Osteoblast (primary cell): ENCODE measurements at regions not wholly inside any gene's neighbourhood (a gene's known extent, or its start where the extent isn't known, plus 50 kb on each side); places are given as distances from the start of the nearest gene placed in this dataset.

Source experiments
- DNase-seq: peaks from one replicate; pipeline ENCODE4 v3.0.0; 2011; ENCODE audit warnings: low spot score, mixed read lengths; ENCODE audit not compliant: insufficient read length; ENCODE audit errors: missing footprints
- H2AFZ ChIP-seq: 2 replicates; pipeline ENCODE4 v1.6.0; 2011; ENCODE audit warnings: mild to moderate bottlenecking, low read length
- H3K27ac ChIP-seq: 2 replicates; pipeline ENCODE4 v1.5.1; 2011; ENCODE audit warnings: mild to moderate bottlenecking, low read depth, low read length, moderate library complexity
- H3K27me3 ChIP-seq: 2 replicates; pipeline ENCODE4 v1.6.0; 2012; ENCODE audit warnings: mild to moderate bottlenecking, control low read depth, inconsistent platforms, low read length, moderate library complexity; ENCODE audit not compliant: insufficient read depth
- H3K36me3 ChIP-seq: 2 replicates; pipeline ENCODE4 v1.5.1; 2011; ENCODE audit warnings: mild to moderate bottlenecking, low read length, control low read depth, moderate library complexity; ENCODE audit not compliant: insufficient read depth
- H3K4me1 ChIP-seq: 2 replicates; pipeline ENCODE4 v1.5.1; 2011; ENCODE audit warnings: mild to moderate bottlenecking, low read length, control low read depth, moderate library complexity; ENCODE audit not compliant: insufficient read depth
- H3K4me2 ChIP-seq: 2 replicates; pipeline ENCODE4 v1.6.0; 2011; ENCODE audit warnings: mild to moderate bottlenecking, low read length; ENCODE audit not compliant: insufficient read depth
- H3K4me3 ChIP-seq: fragments of 200-600 bp; sonication (generic); 3 replicates; pipeline ENCODE4 v1.5.1; 2012; ENCODE audit warnings: mild to moderate bottlenecking, low read length, inconsistent platforms; ENCODE audit not compliant: insufficient read depth
- H3K79me2 ChIP-seq: 2 replicates; pipeline ENCODE4 v1.6.0; 2012; ENCODE audit warnings: mild to moderate bottlenecking, low read length, control low read depth, inconsistent platforms; ENCODE audit not compliant: insufficient read depth
- H3K9me3 ChIP-seq: 2 replicates; pipeline ENCODE4 v1.5.1; 2011; ENCODE audit warnings: low read depth, low read length, control low read depth
- H4K20me1 ChIP-seq: 2 replicates; pipeline ENCODE4 v1.6.0; 2012; ENCODE audit warnings: mild to moderate bottlenecking, low read length, control low read depth; ENCODE audit not compliant: insufficient read depth
- TF ChIP-seq, protein P1 (sequence below): IDR thresholded peaks from 2 replicates; pipeline ENCODE4 v1.5.1; 2011; ENCODE audit warnings: mild to moderate bottlenecking, low read depth, low read length, moderate library complexity; ENCODE audit errors: extremely low read depth

DNA sequence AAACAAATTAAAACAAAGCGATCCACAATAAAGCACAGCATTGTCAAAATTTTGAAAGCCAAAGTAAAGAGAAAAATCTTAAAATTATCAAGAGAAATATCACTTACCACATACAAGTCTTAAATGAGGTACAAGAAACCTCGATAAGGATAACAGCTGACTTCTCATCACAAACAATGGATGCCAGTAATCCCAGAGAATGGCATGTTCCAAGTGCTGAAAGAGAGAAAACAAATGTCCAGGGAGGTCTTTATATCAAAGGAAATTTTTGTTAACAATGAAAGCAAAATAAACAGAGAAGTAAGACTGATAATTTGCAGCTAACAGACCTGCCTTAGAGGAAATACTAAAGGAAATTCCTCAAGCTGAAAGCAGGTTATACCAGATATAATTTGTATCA is 460.4 kb upstream of the HS3ST1 start:
- Histone ChIP-seq H3K79me2 (no peaks in the 10 kb centered on the region), H3K27ac (no peak overlapping the region), H4K20me1 (no peaks in the 10 kb centered on the region), H3K9me3 (no peaks in the 10 kb centered on the region), H3K27me3 (no peaks in the 10 kb centered on the region), H3K4me2 (no peak overlapping the region), H3K4me1 (no peaks in the 10 kb centered on the region), H2AFZ (no peak overlapping the region), H3K36me3 (no peaks in the 10 kb centered on the region), H3K4me3 (no peak overlapping the region)
- DNase-seq: no peak
- TF ChIP-seq, protein P1, sequence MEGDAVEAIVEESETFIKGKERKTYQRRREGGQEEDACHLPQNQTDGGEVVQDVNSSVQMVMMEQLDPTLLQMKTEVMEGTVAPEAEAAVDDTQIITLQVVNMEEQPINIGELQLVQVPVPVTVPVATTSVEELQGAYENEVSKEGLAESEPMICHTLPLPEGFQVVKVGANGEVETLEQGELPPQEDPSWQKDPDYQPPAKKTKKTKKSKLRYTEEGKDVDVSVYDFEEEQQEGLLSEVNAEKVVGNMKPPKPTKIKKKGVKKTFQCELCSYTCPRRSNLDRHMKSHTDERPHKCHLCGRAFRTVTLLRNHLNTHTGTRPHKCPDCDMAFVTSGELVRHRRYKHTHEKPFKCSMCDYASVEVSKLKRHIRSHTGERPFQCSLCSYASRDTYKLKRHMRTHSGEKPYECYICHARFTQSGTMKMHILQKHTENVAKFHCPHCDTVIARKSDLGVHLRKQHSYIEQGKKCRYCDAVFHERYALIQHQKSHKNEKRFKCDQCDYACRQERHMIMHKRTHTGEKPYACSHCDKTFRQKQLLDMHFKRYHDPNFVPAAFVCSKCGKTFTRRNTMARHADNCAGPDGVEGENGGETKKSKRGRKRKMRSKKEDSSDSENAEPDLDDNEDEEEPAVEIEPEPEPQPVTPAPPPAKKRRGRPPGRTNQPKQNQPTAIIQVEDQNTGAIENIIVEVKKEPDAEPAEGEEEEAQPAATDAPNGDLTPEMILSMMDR: no peak

DNA sequence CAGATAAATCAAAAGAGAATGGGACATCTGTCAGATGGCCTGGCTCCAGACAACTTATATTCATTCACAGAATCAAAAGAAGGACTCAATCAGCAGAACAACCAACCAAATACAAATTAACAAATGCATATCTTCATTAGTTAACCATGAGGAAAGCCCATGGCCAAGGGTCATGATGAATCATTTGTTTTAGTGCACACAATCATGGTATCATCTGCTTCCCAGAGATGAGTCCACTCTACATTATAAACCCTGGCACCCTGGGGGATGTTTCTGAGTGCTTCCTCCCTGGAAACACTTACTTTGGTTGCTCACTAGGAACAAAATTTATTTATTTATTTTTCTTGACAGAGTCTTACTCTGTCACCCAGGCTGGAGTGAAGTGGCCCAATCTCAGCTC is 453.3 kb upstream of the HS3ST1 start:
- no peaks in the 10 kb centered on the region for H4K20me1 ChIP-seq
- no peak overlapping the region for H3K4me2 ChIP-seq
- TF ChIP-seq, protein P1: no peak
- no peaks in the 10 kb centered on the region for H3K4me1 ChIP-seq
- H3K27me3 ChIP-seq: no peaks in the 10 kb centered on the region
- H3K9me3 ChIP-seq: no peaks in the 10 kb centered on the region
- H3K27ac ChIP-seq: no peak overlapping the region
- no peak overlapping the region for H3K4me3 ChIP-seq
- H3K36me3 ChIP-seq: no peaks in the 10 kb centered on the region
- no peak for DNase-seq
- H2AFZ ChIP-seq: no peak overlapping the region
- H3K79me2 ChIP-seq: no peaks in the 10 kb centered on the region

DNA sequence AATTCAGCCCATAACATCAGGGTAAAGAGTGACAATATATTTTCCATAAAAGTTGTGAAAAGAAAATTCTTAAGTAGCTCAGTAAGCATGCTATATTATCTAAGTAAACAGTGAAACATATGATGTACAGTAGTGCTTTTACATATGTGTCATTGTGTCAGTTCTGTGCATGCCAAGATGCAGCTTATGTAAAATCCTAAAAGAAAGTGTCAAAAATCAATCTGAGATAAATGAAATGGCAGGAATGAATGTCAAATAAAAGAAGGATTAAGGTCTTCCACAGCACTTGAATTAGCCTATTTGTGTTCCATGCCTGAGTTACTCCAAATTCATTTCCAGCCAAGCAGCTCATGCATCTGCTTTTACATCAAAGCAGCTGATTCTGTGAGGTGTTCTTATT is 452.7 kb upstream of the HS3ST1 start:
- Histone ChIP-seq H3K4me2 (no peak overlapping the region), H3K4me1 (no peaks in the 10 kb centered on the region), H3K79me2 (no peaks in the 10 kb centered on the region), H2AFZ (no peak overlapping the region), H4K20me1 (no peaks in the 10 kb centered on the region), H3K4me3 (no peak overlapping the region), H3K36me3 (no peaks in the 10 kb centered on the region), H3K27me3 (no peaks in the 10 kb centered on the region), H3K27ac (no peak overlapping the region), H3K9me3 (no peaks in the 10 kb centered on the region)
- DNase-seq: no peak
- TF ChIP-seq, protein P1: no peak

DNA sequence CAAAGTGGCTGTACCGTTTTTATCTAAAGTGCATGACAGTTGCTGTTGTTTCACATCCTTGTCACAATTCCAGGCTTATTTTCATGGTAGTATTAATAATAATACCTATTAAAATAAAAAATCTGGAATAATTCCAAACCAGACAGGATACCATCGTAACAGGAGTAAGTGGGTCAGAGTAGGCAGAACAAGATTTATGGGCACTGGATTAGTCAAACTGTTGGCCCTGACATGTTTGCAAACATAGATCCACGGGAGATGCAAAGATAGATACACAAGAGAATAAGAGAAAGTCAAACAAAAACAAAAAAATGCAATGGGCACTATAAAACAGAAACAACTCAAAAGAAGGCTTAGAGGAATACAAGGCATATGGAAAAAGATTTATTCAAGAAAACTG is 449.5 kb upstream of the HS3ST1 start:
- H3K4me1 ChIP-seq: no peaks in the 10 kb centered on the region
- no peak for DNase-seq
- H3K36me3 ChIP-seq: no peaks in the 10 kb centered on the region
- no peaks in the 10 kb centered on the region for H4K20me1 ChIP-seq
- no peak overlapping the region for H3K4me3 ChIP-seq
- H3K4me2 ChIP-seq: no peak overlapping the region
- H3K9me3 ChIP-seq: no peaks in the 10 kb centered on the region
- TF ChIP-seq, protein P1: no peak
- H3K79me2 ChIP-seq: no peaks in the 10 kb centered on the region
- H3K27ac ChIP-seq: no peak overlapping the region
- H2AFZ ChIP-seq: no peak overlapping the region
- H3K27me3 ChIP-seq: no peaks in the 10 kb centered on the region
